HUES6 (cell line): ENCODE measurements at regions not wholly inside any gene's neighbourhood (a gene's known extent, or its start where the extent isn't known, plus 50 kb on each side); places are given as distances from the start of the nearest gene placed in this dataset.

ENCODE experiments used
- H3K27ac ChIP-seq: 2 replicates; pipeline ENCODE4 v1.7.0; 2013; ENCODE audit warnings: low read depth, mild to moderate bottlenecking, low read length, inconsistent platforms
- H3K27me3 ChIP-seq: 2 replicates; pipeline ENCODE4 v1.6.1; 2013; ENCODE audit warnings: low read length; ENCODE audit not compliant: control insufficient read depth, insufficient read depth
- H3K36me3 ChIP-seq: 2 replicates; pipeline ENCODE4 v1.6.1; 2013; ENCODE audit warnings: low read length; ENCODE audit not compliant: control insufficient read depth, insufficient read depth
- H3K4me1 ChIP-seq: 2 replicates; pipeline ENCODE4 v1.6.1; 2013; ENCODE audit warnings: low read length; ENCODE audit not compliant: control insufficient read depth, insufficient read depth
- H3K4me3 ChIP-seq: 2 replicates; pipeline ENCODE4 v1.5.1; 2013; ENCODE audit warnings: low read depth, low read length
- H3K9ac ChIP-seq: one replicate; pipeline ENCODE4 v1.6.1; 2013; ENCODE audit warnings: mild to moderate bottlenecking, low read length
- H3K9me3 ChIP-seq: 2 replicates; pipeline ENCODE4 v1.6.1; 2013; ENCODE audit warnings: low read depth, low read length; ENCODE audit not compliant: control insufficient read depth, insufficient read depth

DNA sequence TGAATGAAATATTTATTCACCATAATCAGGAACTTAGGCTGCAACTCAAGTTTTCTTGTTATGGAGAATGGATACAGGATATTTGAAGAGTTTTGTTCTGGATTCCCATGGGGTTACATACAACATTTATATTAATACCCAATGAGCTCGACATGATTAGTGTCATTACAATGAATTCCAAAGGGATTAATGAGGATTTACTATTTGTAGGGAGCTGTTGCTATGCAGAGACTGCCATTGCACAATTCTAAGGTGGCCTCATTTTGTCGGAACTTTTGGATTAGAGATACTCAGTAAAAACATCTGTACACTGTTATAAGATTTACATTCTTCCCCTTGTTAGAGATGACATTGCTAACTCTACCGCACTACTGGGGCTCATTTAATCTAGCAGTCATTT lies 586.8 kb upstream of the MAP3K7 start:
- Histone ChIP-seq H3K9ac (no peak overlapping the region), H3K4me1 (peaks cover 20% of the 10 kb centered on the region), H3K27ac (no peak overlapping the region)

DNA sequence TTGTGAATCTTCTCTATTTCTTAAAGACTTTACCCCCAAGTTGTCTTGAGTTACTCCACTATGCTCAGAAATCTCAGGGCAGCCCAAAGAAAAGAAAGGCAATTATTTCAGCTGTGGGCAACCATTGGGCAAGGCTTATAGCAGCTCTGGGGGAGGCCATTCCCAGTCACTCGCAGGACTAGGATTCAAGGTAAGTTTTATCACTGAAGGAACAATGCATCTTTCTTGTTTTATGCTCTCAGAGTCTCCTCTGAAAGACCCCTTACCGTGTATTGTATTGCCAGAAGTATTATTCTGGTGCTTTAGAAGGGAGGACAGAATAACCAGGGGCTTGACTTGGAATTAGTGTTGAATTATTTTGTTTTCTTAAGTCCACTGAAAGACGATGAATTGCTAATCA lies 586.3 kb upstream of the MAP3K7 start:
- H3K4me3 ChIP-seq, result no peak overlapping the region
- H3K4me1 ChIP-seq, result peaks cover 20% of the 10 kb centered on the region
- H3K27me3 ChIP-seq, result no peaks in the 10 kb centered on the region
- no peaks in the 10 kb centered on the region for H3K36me3 ChIP-seq
- no peaks in the 10 kb centered on the region for H3K9me3 ChIP-seq
- no peak overlapping the region for H3K9ac ChIP-seq
- no peak overlapping the region for H3K27ac ChIP-seq

More for the DNA sequence above, 586.8 kb upstream of the MAP3K7 start:
- Histone ChIP-seq H3K27me3 (no peaks in the 10 kb centered on the region), H3K4me3 (no peak overlapping the region), H3K9me3 (no peaks in the 10 kb centered on the region), H3K36me3 (no peaks in the 10 kb centered on the region)

- Histone ChIP-seq H3K27me3 (no peaks in the 10 kb centered on the region), H3K4me3 (no peak overlapping the region), H3K9me3 (no peaks in the 10 kb centered on the region), H3K36me3 (no peaks in the 10 kb centered on the region), H3K9ac (no peak overlapping the region), H3K4me1 (peaks cover 18% of the 10 kb centered on the region), H3K27ac (no peak overlapping the region)
Observed at GRCh38 chr6:91171754-91172462, 585.0 kb upstream of the MAP3K7 start.

- no peaks in the 10 kb centered on the region for H3K27me3 ChIP-seq
- H3K36me3 ChIP-seq, result no peaks in the 10 kb centered on the region
- H3K9me3 ChIP-seq, result no peaks in the 10 kb centered on the region
- no peak overlapping the region for H3K4me3 ChIP-seq
- H3K9ac ChIP-seq, result no peak overlapping the region
- no peak overlapping the region for H3K27ac ChIP-seq
- H3K4me1 ChIP-seq, result no peaks in the 10 kb centered on the region
Observed at GRCh38 chr6:91167846-91168245, 581.0 kb upstream of the MAP3K7 start.

- no peak overlapping the region for H3K4me3 ChIP-seq
Observed at GRCh38 chr6:91166271-91167046, 579.6 kb upstream of the MAP3K7 start.

GRCh38 chr6:91164105-91164504 lies 577.2 kb upstream of the MAP3K7 start:
- H3K9me3 ChIP-seq, result no peaks in the 10 kb centered on the region
- no peak overlapping the region for H3K27ac ChIP-seq
- no peaks in the 10 kb centered on the region for H3K4me1 ChIP-seq
- no peak overlapping the region for H3K4me3 ChIP-seq
- H3K36me3 ChIP-seq, result no peaks in the 10 kb centered on the region
- H3K9ac ChIP-seq, result no peak overlapping the region
- no peaks in the 10 kb centered on the region; the same call in 1 of the 2 replicates for H3K27me3 ChIP-seq

More at GRCh38 chr6:91166271-91167046, 579.6 kb upstream of the MAP3K7 start:
- H3K27me3 ChIP-seq, result no peaks in the 10 kb centered on the region
- H3K9ac ChIP-seq, result no peak overlapping the region
- H3K9me3 ChIP-seq, result no peaks in the 10 kb centered on the region
- H3K27ac ChIP-seq, result no peak overlapping the region
- H3K4me1 ChIP-seq, result no peaks in the 10 kb centered on the region
- no peaks in the 10 kb centered on the region for H3K36me3 ChIP-seq

- H3K27me3 ChIP-seq, result peaks cover 6% of the 10 kb centered on the region; the same call in 1 of the 2 replicates
- H3K36me3 ChIP-seq, result no peaks in the 10 kb centered on the region
- no peaks in the 10 kb centered on the region for H3K9me3 ChIP-seq
- no peak overlapping the region for H3K9ac ChIP-seq
- H3K27ac ChIP-seq, result no peak overlapping the region
- no peak overlapping the region for H3K4me3 ChIP-seq
- peaks cover 9% of the 10 kb centered on the region; the same call in 1 of the 2 replicates for H3K4me1 ChIP-seq
Observed at GRCh38 chr6:91161246-91161645, 574.4 kb upstream of the MAP3K7 start.

DNA sequence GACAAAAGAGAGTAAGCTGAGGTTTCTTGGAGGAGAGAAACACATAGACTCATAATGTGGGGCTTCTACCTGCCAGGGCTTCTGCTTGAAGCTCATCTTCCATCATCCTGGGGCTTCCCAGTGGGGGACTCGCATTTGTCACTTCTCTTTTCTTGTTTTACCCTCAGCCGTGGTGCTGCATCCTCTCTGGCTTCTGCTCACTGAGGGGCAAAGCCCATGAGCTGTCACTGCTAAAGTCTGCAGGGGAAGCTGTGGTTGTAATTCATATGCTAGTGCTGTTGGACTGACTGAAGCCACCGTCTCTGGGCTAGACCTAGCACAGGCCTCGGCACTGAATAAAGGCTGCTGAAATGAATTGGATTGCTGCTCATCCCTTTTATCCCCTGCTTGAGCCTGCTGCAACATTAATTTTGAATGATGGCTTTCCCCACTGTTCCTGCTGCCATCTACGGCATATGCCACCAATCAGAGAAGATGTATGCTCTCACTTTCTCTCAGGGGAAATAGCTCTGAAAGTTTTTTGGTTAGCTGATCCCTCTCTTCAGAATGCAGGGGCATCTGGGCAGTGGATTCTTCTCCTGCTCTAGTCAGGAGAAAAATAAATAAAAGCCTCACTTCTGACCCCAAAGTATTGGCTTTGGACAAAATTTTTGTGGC lies 568.4 kb upstream of the MAP3K7 start:
- Histone ChIP-seq H3K4me1 (peaks cover 22% of the 10 kb centered on the region), H3K36me3 (no peaks in the 10 kb centered on the region), H3K27me3 (peaks cover 6% of the 10 kb centered on the region; the same call in 1 of the 2 replicates), H3K9me3 (no peaks in the 10 kb centered on the region), H3K4me3 (no peak overlapping the region), H3K27ac (no peak overlapping the region), H3K9ac (no peak overlapping the region)

DNA sequence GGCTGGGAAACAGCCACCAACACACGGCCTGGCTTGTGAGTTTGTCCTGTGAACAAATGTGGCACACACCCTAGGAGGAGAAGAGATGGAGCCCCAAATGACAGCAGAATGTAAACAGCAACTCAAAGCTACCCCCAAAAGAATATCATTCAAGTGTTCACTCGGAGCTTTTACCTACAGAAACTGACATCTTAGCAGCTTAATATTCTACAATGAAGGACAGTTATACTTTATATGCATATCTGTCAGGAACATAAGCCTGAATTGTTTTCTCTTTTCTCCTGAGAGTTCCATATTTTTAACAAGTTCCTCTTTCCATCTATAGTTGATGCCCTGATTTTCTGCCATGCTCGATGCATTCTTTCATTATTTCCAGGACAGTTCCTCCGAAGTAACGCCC lies 566.0 kb upstream of the MAP3K7 start:
- peaks cover 19% of the 10 kb centered on the region for H3K4me1 ChIP-seq
- H3K27me3 ChIP-seq, result no peaks in the 10 kb centered on the region; the same call in 1 of the 2 replicates
- H3K9me3 ChIP-seq, result no peaks in the 10 kb centered on the region
- no peak overlapping the region for H3K9ac ChIP-seq
- H3K27ac ChIP-seq, result no peak overlapping the region
- H3K4me3 ChIP-seq, result no peak overlapping the region
- H3K36me3 ChIP-seq, result no peaks in the 10 kb centered on the region

GRCh38 chr6:91149956-91150705 lies 563.3 kb upstream of the MAP3K7 start:
- no peak overlapping the region for H3K4me3 ChIP-seq
- no peaks in the 10 kb centered on the region for H3K9me3 ChIP-seq
- no peak overlapping the region for H3K27ac ChIP-seq
- H3K36me3 ChIP-seq, result no peaks in the 10 kb centered on the region
- no peaks in the 10 kb centered on the region for H3K27me3 ChIP-seq
- H3K9ac ChIP-seq, result no peak overlapping the region
- H3K4me1 ChIP-seq, result peaks cover 1% of the 10 kb centered on the region; the same call in 1 of the 2 replicates
